Panc1 (cell line): ENCODE measurements at regions not wholly inside any gene's neighbourhood (a gene's known extent, or its start where the extent isn't known, plus 50 kb on each side); places are given as distances from the start of the nearest gene placed in this dataset.

Experiments used
- ATAC-seq: fragments of 200-7000 bp; cut with Tn5 transposase; 2 replicates; pipeline ENCODE4 v1.9.1; 2020; ENCODE audit warnings: mild to moderate bottlenecking, moderate library complexity
- BruUV-seq: library from RNA; stranded (reverse); fragments of 400-500 nt; replicated peaks from 2 replicates; lab custom pipeline; 2021; lab: Mats Ljungman, UMichigan
- CTCF ChIA-PET: fragments of 300-600 bp; sonication (Branson Sonifier 250); formaldehyde crosslinking; loops from one replicate; lab custom pipeline; 2022; ENCODE audit warnings: antibody characterized with exemption; lab: Charles Lee
- POLR2A ChIA-PET: fragments of 300-600 bp; sonication (Branson Sonifier 250); formaldehyde crosslinking; loops from one replicate; lab custom pipeline; 2022; ENCODE audit warnings: antibody characterized with exemption; lab: Charles Lee
- DNase-seq: peaks from one replicate; pipeline ENCODE4 v3.0.0-alpha.2; 2010; ENCODE audit warnings: low read depth, low spot score
- H3K27ac ChIP-seq: 2 replicates; pipeline ENCODE4 v1.5.1; 2011; ENCODE audit warnings: mild to moderate bottlenecking, low read length, inconsistent platforms
- H3K27me3 ChIP-seq: fragments of 200-500 bp; sonication (Bioruptor generic); 2 replicates; pipeline ENCODE4 v1.6.0; 2014; ENCODE audit warnings: low read length, inconsistent platforms; ENCODE audit not compliant: control insufficient read depth, insufficient read depth
- H3K36me3 ChIP-seq: fragments of 200-500 bp; sonication (Bioruptor generic); 2 replicates; pipeline ENCODE4 v1.5.1; 2014; ENCODE audit warnings: inconsistent platforms, mild to moderate bottlenecking, low read length, moderate library complexity; ENCODE audit not compliant: control insufficient read depth, insufficient read depth
- H3K4me1 ChIP-seq: 2 replicates; pipeline ENCODE4 v1.5.1; 2011; ENCODE audit warnings: inconsistent platforms, mild to moderate bottlenecking, low read length, moderate library complexity; ENCODE audit not compliant: control insufficient read depth, insufficient read depth
- H3K4me3 ChIP-seq, 2 experiments: 2 replicates each; pipeline ENCODE4 v1.5.1; 2011 to 2012; ENCODE audit warnings: low read depth in 2 of 2, low read length in 2 of 2, mild to moderate bottlenecking in 2 of 2, inconsistent platforms in 1 of 2, moderate library complexity in 1 of 2
- H3K9me3 ChIP-seq: fragments of 200-500 bp; sonication (Bioruptor generic); 2 replicates; pipeline ENCODE4 v1.5.1; 2014; ENCODE audit warnings: low read depth, mild to moderate bottlenecking, inconsistent platforms, low read length, moderate library complexity; ENCODE audit not compliant: control insufficient read depth, insufficient read depth
- CTCF ChIP-seq: fragments of 450-650 bp; IDR thresholded peaks from 2 replicates; pipeline ENCODE4 v1.5.1; 2017; ENCODE audit warnings: mild to moderate bottlenecking
- POLR2AphosphoS5 ChIP-seq: IDR thresholded peaks from 2 replicates; pipeline ENCODE4 v1.6.1; 2012; ENCODE audit warnings: mild to moderate bottlenecking, low read depth, low read length, moderate library complexity
- REST ChIP-seq, 2 experiments: IDR thresholded peaks; 2 replicates each; pipeline ENCODE4 v1.6.1; 2011 to 2012; ENCODE audit warnings: low read depth in 2 of 2, control low read depth in 1 of 2, low read length in 1 of 2, mild to moderate bottlenecking in 1 of 2, moderate library complexity in 1 of 2; ENCODE audit not compliant: insufficient read depth in 1 of 2
- SIN3A ChIP-seq: IDR thresholded peaks from 2 replicates; pipeline ENCODE4 v1.6.1; 2012; ENCODE audit warnings: low read depth, mild to moderate bottlenecking, low read length, moderate library complexity, borderline replicate concordance; ENCODE audit not compliant: insufficient read depth
- TCF7L2 ChIP-seq: IDR thresholded peaks from 2 replicates; pipeline ENCODE4 v1.6.1; 2011; ENCODE audit warnings: mild to moderate bottlenecking, low read depth, low read length, inconsistent platforms
- in situ Hi-C: cut with HindIII; loops from 2 replicates; pipeline ENCODE4 v1.10.0; 2016; ENCODE audit warnings: low sequenced_read_pairs, low pct_unique_long_range_greater_than_20kb
- intact Hi-C: fragments of 100-400 bp; cut with micrococcal nuclease; formaldehyde crosslinking; loops from one replicate; pipeline ENCODE4 v1.10.0; 2022; ENCODE audit not compliant: unreplicated experiment

- in situ Hi-C loops = no loop called here
- CTCF ChIA-PET = no interaction called here
- Histone ChIP-seq H3K27ac (no peak overlapping the region), H3K36me3 (no peaks in the 10 kb centered on the region), H3K27me3 (no peaks in the 10 kb centered on the region), H3K4me1 (no peaks in the 10 kb centered on the region), H3K9me3 (no peaks in the 10 kb centered on the region), H3K4me3 (no peak overlapping the region)
- intact Hi-C loops = no loop called here
- no TSS peak for BruUV-seq
- no peak for DNase-seq
- POLR2A ChIA-PET = no interaction called here
- no peak for ATAC-seq
- TF ChIP-seq SIN3A (no peak), REST (IDR thresholded peaks at IDR 0.05; ENCODE audit: insufficient read depth in 1 of 2, low read depth in 2 of 2, low read length in 1 of 2) (no peak), TCF7L2 (no peak), POLR2AphosphoS5 (no peak), CTCF (no peak)
These were observed 363.3 kb downstream of the KIF16B start for GRCh38 chr20:16209951-16210361.

GRCh38 chr20:16209357-16209756 lies 363.9 kb downstream of the KIF16B start:
- no peaks in the 10 kb centered on the region for H3K36me3 ChIP-seq
- no peaks in the 10 kb centered on the region for H3K9me3 ChIP-seq
- CTCF ChIA-PET = no interaction called here
- DNase-seq (no peak), ATAC-seq (no peak)
- intact Hi-C loops = no loop called here
- in situ Hi-C loops = no loop called here
- POLR2A ChIA-PET = no interaction called here
- no peak overlapping the region for H3K4me3 ChIP-seq
- H3K27me3 ChIP-seq = no peaks in the 10 kb centered on the region
- H3K4me1 ChIP-seq = no peaks in the 10 kb centered on the region
- no peak overlapping the region for H3K27ac ChIP-seq
- TF ChIP-seq REST (IDR thresholded peaks at IDR 0.05; ENCODE audit: insufficient read depth in 1 of 2, low read depth in 2 of 2, low read length in 1 of 2) = no peak
- no peak for TF ChIP-seq SIN3A
- TF ChIP-seq CTCF = no peak
- BruUV-seq = no TSS peak
